Endodermal cell (in vitro differentiated cells): ENCODE measurements at regions not wholly inside any gene's neighbourhood (a gene's known extent, or its start where the extent isn't known, plus 50 kb on each side); places are given as distances from the start of the nearest gene placed in this dataset.

Experiments used
- DNase-seq: peaks from one replicate; pipeline ENCODE4 v3.0.0-alpha.2; 2017
- H3K27ac ChIP-seq: 2 replicates; pipeline ENCODE4 v1.5.1; 2013; ENCODE audit warnings: mild to moderate bottlenecking, low read depth, low read length, moderate library complexity
- H3K27me3 ChIP-seq: 2 replicates; pipeline ENCODE4 v1.6.1; 2013; ENCODE audit warnings: mild to moderate bottlenecking, low read length, moderate library complexity; ENCODE audit not compliant: insufficient read depth, control insufficient read depth, poor library complexity, severe bottlenecking
- H3K36me3 ChIP-seq: 2 replicates; pipeline ENCODE4 v1.7.0; 2013; ENCODE audit warnings: mild to moderate bottlenecking, low read length, moderate library complexity; ENCODE audit not compliant: control insufficient read depth, insufficient read depth
- H3K4me1 ChIP-seq: one replicate; pipeline ENCODE4 v1.7.0; 2013; ENCODE audit warnings: low read length; ENCODE audit not compliant: control insufficient read depth, insufficient read depth
- H3K4me3 ChIP-seq: 2 replicates; pipeline ENCODE4 v1.5.1; 2013; ENCODE audit warnings: mild to moderate bottlenecking, low read length, moderate library complexity
- H3K9ac ChIP-seq: 2 replicates; pipeline ENCODE4 v1.6.1; 2013; ENCODE audit warnings: mild to moderate bottlenecking, low read length, moderate library complexity; ENCODE audit not compliant: poor library complexity, severe bottlenecking; ENCODE audit errors: extremely low read depth
- H3K9me3 ChIP-seq: 2 replicates; pipeline ENCODE4 v1.6.1; 2013; ENCODE audit warnings: mild to moderate bottlenecking, low read length, moderate library complexity; ENCODE audit not compliant: control insufficient read depth
- H3K27ac Mint-ChIP-seq: 2 replicates; pipeline ENCODE4 v1.8.0; 2020; ENCODE audit warnings: mixed read lengths
- H3K27me3 Mint-ChIP-seq: 2 replicates; pipeline ENCODE4 v1.8.0; 2021; ENCODE audit warnings: mild to moderate bottlenecking, mixed read lengths; ENCODE audit not compliant: insufficient read depth
- H3K36me3 Mint-ChIP-seq: 2 replicates; pipeline ENCODE4 v1.8.0; 2020; ENCODE audit warnings: low read depth, mixed read lengths
- H3K4me1 Mint-ChIP-seq: 2 replicates; pipeline ENCODE4 v1.8.0; 2020; ENCODE audit warnings: mixed read lengths
- H3K4me3 Mint-ChIP-seq: 2 replicates; pipeline ENCODE4 v1.8.0; 2020; ENCODE audit warnings: mild to moderate bottlenecking, moderate library complexity, mixed read lengths
- H3K9me3 Mint-ChIP-seq: 2 replicates; pipeline ENCODE4 v1.8.0; 2020; ENCODE audit warnings: mild to moderate bottlenecking, mixed read lengths
- WGBS, 2 experiments: methylation state at CpG; one replicate each; pipeline versions ENCODE4 v1.1.5 to v1.1.7; 2013; ENCODE audit warnings: missing lambda C conversion rate in 2 of 2, mixed read lengths in 1 of 2; ENCODE audit not compliant: insufficient coverage in 1 of 2, insufficient read length in 1 of 2; 5-methylcytosine and 5-hydroxymethylcytosine counted together
- TF ChIP-seq, protein P1 (sequence below): fragments of 200-600 bp; sonication (generic); conservative IDR thresholded peaks from 2 replicates; pipeline ENCODE4 v1.5.0; 2021; ENCODE audit warnings: antibody characterized with exemption, mild to moderate bottlenecking

DNA sequence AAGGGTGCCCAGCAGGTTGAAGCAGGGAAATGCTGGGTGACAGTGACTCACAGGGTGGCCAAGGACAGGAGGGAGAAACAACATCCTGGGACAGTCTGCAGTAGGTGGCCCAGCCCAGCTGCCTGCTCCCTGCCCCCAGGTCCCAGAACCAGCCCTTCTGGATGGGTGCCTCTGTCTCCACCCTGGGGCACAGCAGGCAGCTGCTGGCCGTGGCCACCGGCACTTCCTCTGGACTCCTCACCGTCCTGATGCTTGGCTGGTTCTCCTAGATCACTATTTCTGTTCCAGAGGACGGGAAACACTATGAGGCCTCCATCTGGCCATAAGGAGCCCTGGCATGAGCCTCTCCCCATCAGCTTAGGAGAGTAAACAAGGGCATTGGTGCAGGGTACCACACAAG is 258.9 kb downstream of the XXYLT1 start:
- peaks cover 4% of the 10 kb centered on the region for H3K27me3 Mint-ChIP-seq
- no peak overlapping the region for H3K4me3 Mint-ChIP-seq
- no peak overlapping the region for H3K9ac ChIP-seq
- no peaks in the 10 kb centered on the region for H3K36me3 ChIP-seq
- no peaks in the 10 kb centered on the region for H3K27me3 ChIP-seq
- TF ChIP-seq, protein P1, sequence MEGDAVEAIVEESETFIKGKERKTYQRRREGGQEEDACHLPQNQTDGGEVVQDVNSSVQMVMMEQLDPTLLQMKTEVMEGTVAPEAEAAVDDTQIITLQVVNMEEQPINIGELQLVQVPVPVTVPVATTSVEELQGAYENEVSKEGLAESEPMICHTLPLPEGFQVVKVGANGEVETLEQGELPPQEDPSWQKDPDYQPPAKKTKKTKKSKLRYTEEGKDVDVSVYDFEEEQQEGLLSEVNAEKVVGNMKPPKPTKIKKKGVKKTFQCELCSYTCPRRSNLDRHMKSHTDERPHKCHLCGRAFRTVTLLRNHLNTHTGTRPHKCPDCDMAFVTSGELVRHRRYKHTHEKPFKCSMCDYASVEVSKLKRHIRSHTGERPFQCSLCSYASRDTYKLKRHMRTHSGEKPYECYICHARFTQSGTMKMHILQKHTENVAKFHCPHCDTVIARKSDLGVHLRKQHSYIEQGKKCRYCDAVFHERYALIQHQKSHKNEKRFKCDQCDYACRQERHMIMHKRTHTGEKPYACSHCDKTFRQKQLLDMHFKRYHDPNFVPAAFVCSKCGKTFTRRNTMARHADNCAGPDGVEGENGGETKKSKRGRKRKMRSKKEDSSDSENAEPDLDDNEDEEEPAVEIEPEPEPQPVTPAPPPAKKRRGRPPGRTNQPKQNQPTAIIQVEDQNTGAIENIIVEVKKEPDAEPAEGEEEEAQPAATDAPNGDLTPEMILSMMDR, result no peak
- peaks cover 16% of the 10 kb centered on the region for H3K9me3 ChIP-seq
- H3K4me1 Mint-ChIP-seq, result peaks cover 4% of the 10 kb centered on the region
- no peak overlapping the region for H3K27ac ChIP-seq
- DNase-seq, result peak; percentile 30
- 60 to 88% methylated on average over 1 to 4 of the region's 4 CpGs for WGBS, 2 experiments
- no peaks in the 10 kb centered on the region for H3K4me1 ChIP-seq
- no peak overlapping the region for H3K27ac Mint-ChIP-seq
- H3K9me3 Mint-ChIP-seq, result peaks cover 34% of the 10 kb centered on the region
- H3K4me3 ChIP-seq, result no peak overlapping the region
- no peaks in the 10 kb centered on the region for H3K36me3 Mint-ChIP-seq

DNA sequence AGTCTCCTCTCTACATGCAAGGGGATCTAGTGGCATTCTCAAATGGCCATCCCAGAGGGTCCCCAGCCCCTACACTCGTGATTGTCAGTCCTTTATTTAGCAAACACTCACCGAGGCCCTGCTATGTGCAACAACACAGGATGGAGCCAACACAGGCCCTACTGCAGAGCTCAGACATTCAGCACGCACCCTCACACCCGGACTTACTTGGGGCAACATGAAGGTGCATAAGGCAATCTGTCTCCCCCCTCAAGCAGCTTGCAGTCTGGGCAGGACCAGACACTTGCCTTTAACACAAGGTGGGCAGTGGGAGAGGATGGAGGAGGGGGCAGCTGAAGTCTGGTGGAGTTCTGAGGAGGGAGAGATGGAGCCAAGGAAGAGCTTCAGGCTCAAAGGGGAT is 258.4 kb downstream of the XXYLT1 start:
- Mint-ChIP-seq H3K4me1 (peaks cover 4% of the 10 kb centered on the region), H3K27ac (no peak overlapping the region), H3K4me3 (no peak overlapping the region), H3K36me3 (no peaks in the 10 kb centered on the region), H3K27me3 (peaks cover 4% of the 10 kb centered on the region), H3K9me3 (peaks cover 30% of the 10 kb centered on the region)
- peak; percentile 15 for DNase-seq
- Histone ChIP-seq H3K9me3 (peaks cover 16% of the 10 kb centered on the region), H3K27me3 (no peaks in the 10 kb centered on the region), H3K27ac (no peak overlapping the region), H3K4me3 (no peak overlapping the region), H3K4me1 (no peaks in the 10 kb centered on the region), H3K36me3 (no peaks in the 10 kb centered on the region), H3K9ac (no peak overlapping the region)
- TF ChIP-seq, protein P1, result no peak
- WGBS, 2 experiments, result 90 to 93% methylated on average over 2 to 4 of the region's 4 CpGs

DNA sequence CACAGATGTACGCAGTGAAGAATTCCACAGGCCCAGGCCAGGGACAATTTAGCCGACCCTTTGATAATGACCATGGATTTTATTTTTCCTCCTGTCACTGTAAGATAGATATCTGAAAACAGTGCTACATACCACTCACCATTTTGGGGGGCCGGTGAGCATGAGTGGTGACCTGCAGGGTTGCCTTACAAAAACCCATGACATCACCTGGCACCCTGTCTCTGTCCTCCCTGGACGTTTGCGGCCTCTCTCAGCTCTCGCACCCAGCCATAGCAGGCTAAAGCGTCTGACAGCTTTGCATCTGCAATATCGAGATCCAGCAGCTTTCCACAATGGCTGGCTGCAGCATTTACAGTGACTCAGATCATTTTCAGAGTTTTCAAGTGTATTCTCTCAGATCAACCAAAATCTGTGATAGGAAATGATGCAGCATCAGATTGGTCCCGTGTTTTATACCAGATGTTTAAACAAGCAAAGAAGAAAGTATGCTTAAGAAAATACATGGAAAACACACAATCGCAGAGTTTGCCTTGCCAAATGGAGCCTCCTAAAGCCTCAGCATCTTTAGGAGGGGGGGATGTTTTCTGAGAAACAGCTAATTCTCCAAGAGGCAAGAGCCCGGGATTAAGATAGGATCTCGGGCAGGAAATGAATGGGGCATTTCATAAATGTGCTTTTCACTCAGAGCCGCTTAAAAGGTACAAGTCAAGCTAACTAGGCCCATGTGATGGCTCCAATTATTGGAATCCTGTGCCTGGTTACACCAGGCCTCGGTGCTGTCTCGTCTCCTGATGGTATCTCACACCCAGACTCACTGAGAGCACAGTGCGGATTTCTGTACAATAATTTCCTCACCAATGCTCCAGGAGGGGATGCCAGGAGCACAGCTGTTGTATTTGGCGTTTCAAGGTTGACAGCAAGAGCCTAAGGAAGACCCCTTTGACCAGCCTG is 257.3 kb downstream of the XXYLT1 start:
- TF ChIP-seq, protein P1, result no peak

More for the DNA sequence above, 257.3 kb downstream of the XXYLT1 start:
- H3K27ac Mint-ChIP-seq, result no peak overlapping the region
- H3K9me3 ChIP-seq, result peaks cover 15% of the 10 kb centered on the region
- H3K27me3 ChIP-seq, result no peaks in the 10 kb centered on the region
- H3K9ac ChIP-seq, result no peak overlapping the region
- DNase-seq, result peak; percentile 24
- no peaks in the 10 kb centered on the region for H3K36me3 ChIP-seq
- H3K4me3 Mint-ChIP-seq, result no peak overlapping the region
- H3K9me3 Mint-ChIP-seq, result peaks cover 25% of the 10 kb centered on the region
- H3K4me1 Mint-ChIP-seq, result peaks cover 4% of the 10 kb centered on the region
- no peak overlapping the region for H3K4me3 ChIP-seq
- WGBS, 2 experiments, result 91 to 92% methylated on average over 16 to 17 of the region's 17 CpGs
- H3K27ac ChIP-seq, result no peak overlapping the region
- no peaks in the 10 kb centered on the region for H3K36me3 Mint-ChIP-seq
- H3K4me1 ChIP-seq, result no peaks in the 10 kb centered on the region
- peaks cover 4% of the 10 kb centered on the region for H3K27me3 Mint-ChIP-seq
